KG1 (cell line): ENCODE measurements at regions not wholly inside any gene's neighbourhood (a gene's known extent, or its start where the extent isn't known, plus 50 kb on each side); places are given as distances from the start of the nearest gene placed in this dataset.
"Not testable (repeated sequence)": the region's sequence is repeated elsewhere in the genome, so short reads cannot be mapped to it uniquely, and the experiment has no call there.

Source experiments
- DNase-seq: peaks from one replicate; lab custom pipeline; 2025; lab: John Stamatoyannopoulos, UW

- DNase-seq = no peak
Observed at GRCh38 chr17:77619851-77620250, 338.7 kb upstream of the TNRC6C start.

- no peak for DNase-seq
Observed at GRCh38 chr17:77620282-77620681, 338.2 kb upstream of the TNRC6C start.

GRCh38 chr17:77622084-77622483, 336.4 kb upstream of the TNRC6C start:
- not testable (repeated sequence) for DNase-seq

GRCh38 chr17:77622647-77623046, 335.9 kb upstream of the TNRC6C start:
- no peak for DNase-seq

GRCh38 chr17:77623321-77623720, 335.2 kb upstream of the TNRC6C start:
- not testable (repeated sequence) for DNase-seq

GRCh38 chr17:77628035-77628434, 330.5 kb upstream of the TNRC6C start:
- DNase-seq = no peak

GRCh38 chr17:77629284-77629683, 329.2 kb upstream of the TNRC6C start:
- DNase-seq = not testable (repeated sequence)

GRCh38 chr17:77631307-77631706, 327.2 kb upstream of the TNRC6C start:
- DNase-seq = no peak

- no peak for DNase-seq
Observed at GRCh38 chr17:77632619-77633018, 325.9 kb upstream of the TNRC6C start.

GRCh38 chr17:77634710-77635109, 323.8 kb upstream of the TNRC6C start:
- no peak for DNase-seq

- no peak for DNase-seq
Observed at GRCh38 chr17:77635176-77635575, 323.3 kb upstream of the TNRC6C start.

GRCh38 chr17:77635785-77636184, 322.7 kb upstream of the TNRC6C start:
- not testable (repeated sequence) for DNase-seq

- no peak for DNase-seq
Observed at GRCh38 chr17:77636835-77637817, 321.4 kb upstream of the TNRC6C start.

GRCh38 chr17:77637818-77638575, 320.5 kb upstream of the TNRC6C start:
- DNase-seq = no peak

GRCh38 chr17:77640252-77640651, 318.3 kb upstream of the TNRC6C start:
- DNase-seq = no peak

GRCh38 chr17:77640916-77641605, 317.4 kb upstream of the TNRC6C start:
- no peak for DNase-seq

GRCh38 chr17:77641718-77642117, 316.8 kb upstream of the TNRC6C start:
- no peak for DNase-seq

GRCh38 chr17:77644181-77645071, 314.1 kb upstream of the TNRC6C start:
- no peak for DNase-seq

GRCh38 chr17:77645072-77646045, 313.1 kb upstream of the TNRC6C start:
- DNase-seq = no peak

GRCh38 chr17:77646046-77646430, 312.5 kb upstream of the TNRC6C start:
- no peak for DNase-seq
